ENCODE measurements at regions not wholly inside any gene's neighbourhood (a gene's known extent, or its start where the extent isn't known, plus 50 kb on each side); places are given as distances from the start of the nearest gene placed in this dataset.
"Not testable (repeated sequence)": the region's sequence is repeated elsewhere in the genome, so short reads cannot be mapped to it uniquely, and the experiment has no call there.

GRCh38 chr5:167912941-167913665, 378.3 kb upstream of the WWC1 start:
- no peak for DNase-seq (ENCODE audit: low read depth)

- DNase-seq (ENCODE audit: low read depth): no peak
Measured at GRCh38 chr5:167915237-167915636, 376.2 kb upstream of the WWC1 start.

- peak; percentile 26 for DNase-seq (ENCODE audit: low read depth)
Measured at GRCh38 chr5:167916261-167916691, 375.2 kb upstream of the WWC1 start.

GRCh38 chr5:167916706-167917105, 374.7 kb upstream of the WWC1 start:
- DNase-seq (ENCODE audit: low read depth): peak; percentile 29

- no peak for DNase-seq (ENCODE audit: low read depth)
Measured at GRCh38 chr5:167918184-167918812, 373.1 kb upstream of the WWC1 start.

GRCh38 chr5:167918813-167919483, 372.5 kb upstream of the WWC1 start:
- no peak for DNase-seq (ENCODE audit: low read depth)

- DNase-seq (ENCODE audit: low read depth): no peak
Measured at GRCh38 chr5:167920589-167920988, 370.9 kb upstream of the WWC1 start.

- no peak for DNase-seq (ENCODE audit: low read depth)
Measured at GRCh38 chr5:167921796-167922195, 369.6 kb upstream of the WWC1 start.

- DNase-seq (ENCODE audit: low read depth): no peak
Measured at GRCh38 chr5:167923396-167923795, 368.0 kb upstream of the WWC1 start.

GRCh38 chr5:167929841-167930240, 361.6 kb upstream of the WWC1 start:
- no peak for DNase-seq (ENCODE audit: low read depth)

GRCh38 chr5:167934551-167934971, 356.9 kb upstream of the WWC1 start:
- DNase-seq (ENCODE audit: low read depth): peak; percentile 87

GRCh38 chr5:167936022-167936421, 355.4 kb upstream of the WWC1 start:
- no peak for DNase-seq (ENCODE audit: low read depth)

- no peak for DNase-seq (ENCODE audit: low read depth)
Measured at GRCh38 chr5:167936944-167937634, 354.4 kb upstream of the WWC1 start.

- no peak for DNase-seq (ENCODE audit: low read depth)
Measured at GRCh38 chr5:167937635-167937998, 353.8 kb upstream of the WWC1 start.

- DNase-seq (ENCODE audit: low read depth): no peak
Measured at GRCh38 chr5:167939686-167940085, 351.8 kb upstream of the WWC1 start.

GRCh38 chr5:167940911-167941310, 350.5 kb upstream of the WWC1 start:
- no peak for DNase-seq (ENCODE audit: low read depth)

GRCh38 chr5:167941556-167941955, 349.9 kb upstream of the WWC1 start:
- not testable (repeated sequence) for DNase-seq (ENCODE audit: low read depth)

GRCh38 chr5:167943343-167943742, 348.1 kb upstream of the WWC1 start:
- no peak for DNase-seq (ENCODE audit: low read depth)

- no peak for DNase-seq (ENCODE audit: low read depth)
Measured at GRCh38 chr5:167944121-167944852, 347.2 kb upstream of the WWC1 start.

GRCh38 chr5:167945542-167946384, 345.7 kb upstream of the WWC1 start:
- DNase-seq (ENCODE audit: low read depth): peak; percentile 84

- DNase-seq (ENCODE audit: low read depth): no peak
Measured at GRCh38 chr5:167947306-167947705, 344.1 kb upstream of the WWC1 start.
